H1 (cell line): ENCODE measurements at regions not wholly inside any gene's neighbourhood (a gene's known extent, or its start where the extent isn't known, plus 50 kb on each side); places are given as distances from the start of the nearest gene placed in this dataset.

Source experiments
- CTCF ChIA-PET: fragments of 300-600 bp; sonication (Branson Sonifier 250); formaldehyde crosslinking; loops from one replicate; lab custom pipeline; 2021; ENCODE audit not compliant: partially characterized antibody; lab: Charles Lee
- POLR2A ChIA-PET: fragments of 300-600 bp; sonication (Branson Sonifier 250); formaldehyde crosslinking; loops from one replicate; lab custom pipeline; 2021; ENCODE audit warnings: inconsistent platforms; ENCODE audit not compliant: partially characterized antibody; lab: Charles Lee
- DNase-seq, 2 experiments: peaks; one replicate each; pipeline versions ENCODE4 v3.0.0 to v3.0.0-alpha.2; 2010 to 2022; ENCODE audit warnings: low spot score in 2 of 2, low read depth in 1 of 2, mixed read lengths in 1 of 2
- FAIRE-seq: peaks from 2 replicates; lab custom pipeline; 2011; peaks lifted over from hg19 to GRCh38; lab: Jason Lieb, UNC
- H2AFZ ChIP-seq: 2 replicates; pipeline ENCODE4 v1.8.1; 2012; ENCODE audit warnings: low read length, inconsistent platforms
- H2AK5ac ChIP-seq: 2 replicates; pipeline ENCODE4 v1.6.1; 2013; ENCODE audit warnings: low read depth, low read length
- H2BK120ac ChIP-seq: replicated peaks from 2 replicates; pipeline ENCODE3; 2013; ENCODE audit warnings: low read depth, low read length, inconsistent platforms
- H2BK12ac ChIP-seq: 2 replicates; pipeline ENCODE4 v1.6.1; 2013; ENCODE audit warnings: low read depth, low read length
- H2BK15ac ChIP-seq: 2 replicates; pipeline ENCODE4 v1.6.1; 2013; ENCODE audit warnings: low read length
- H2BK20ac ChIP-seq: 2 replicates; pipeline ENCODE4 v1.6.1; 2013; ENCODE audit warnings: low read length
- H2BK5ac ChIP-seq: 2 replicates; pipeline ENCODE4 v1.6.1; 2013; ENCODE audit warnings: low read depth, low read length
- H3K14ac ChIP-seq: 2 replicates; pipeline ENCODE4 v1.6.1; 2013; ENCODE audit warnings: inconsistent platforms; ENCODE audit not compliant: insufficient read length
- H3K18ac ChIP-seq: 2 replicates; pipeline ENCODE4 v1.6.1; 2013; ENCODE audit warnings: low read length; ENCODE audit errors: extremely low read depth
- H3K23ac ChIP-seq: 2 replicates; pipeline ENCODE4 v1.6.1; 2013; ENCODE audit warnings: inconsistent platforms; ENCODE audit not compliant: insufficient read length
- H3K23me2 ChIP-seq: 2 replicates; pipeline ENCODE4 v1.6.1; 2013; ENCODE audit warnings: low read depth, low read length
- H3K27ac ChIP-seq: 2 replicates; pipeline ENCODE4 v1.6.1; 2011; ENCODE audit warnings: low read depth, low read length, inconsistent platforms
- H3K27me3 ChIP-seq, 4 experiments: replicated peaks in 1 of 4; 1 replicate in 1 of 4; 2 replicates in 3 of 4; pipeline versions ENCODE4 v1.6.1 to v1.8.1; 2011 to 2013; ENCODE audit warnings: low read length in 3 of 4, mild to moderate bottlenecking in 3 of 4, inconsistent platforms in 2 of 4, mixed read lengths in 2 of 4, moderate library complexity in 1 of 4; ENCODE audit not compliant: control insufficient read depth in 3 of 4, insufficient read depth in 3 of 4; ENCODE audit errors: extremely low read depth in 1 of 4
- H3K36me3 ChIP-seq, 4 experiments: 2 replicates each; pipeline versions ENCODE4 v1.6.1 to v1.8.1; 2011 to 2013; ENCODE audit warnings: mild to moderate bottlenecking in 4 of 4, low read length in 3 of 4, moderate library complexity in 2 of 4, control low read depth in 1 of 4, inconsistent platforms in 1 of 4; ENCODE audit not compliant: insufficient read depth in 4 of 4, control insufficient read depth in 2 of 4
- H3K4ac ChIP-seq: replicated peaks from 2 replicates; pipeline ENCODE3; 2013; ENCODE audit warnings: low read length, low read depth, mixed read lengths, inconsistent platforms; ENCODE audit not compliant: insufficient read length
- H3K4me1 ChIP-seq, 4 experiments: replicated peaks in 1 of 4; 1 replicate in 1 of 4; 2 replicates in 3 of 4; pipeline versions ENCODE4 v1.6.1 to v1.8.1; 2011 to 2013; ENCODE audit warnings: low read length in 3 of 4, inconsistent platforms in 2 of 4, mixed read lengths in 1 of 4; ENCODE audit not compliant: insufficient read depth in 4 of 4, control insufficient read depth in 3 of 4
- H3K4me2 ChIP-seq, 2 experiments: 2 replicates each; pipeline versions ENCODE4 v1.6.1 to v1.8.1; 2011 to 2013; ENCODE audit warnings: low read depth in 2 of 2, low read length in 2 of 2, control low read depth in 1 of 2, inconsistent platforms in 1 of 2, mild to moderate bottlenecking in 1 of 2; ENCODE audit not compliant: insufficient read depth in 1 of 2
- H3K4me3 ChIP-seq, 4 experiments: fragments of 200-600, 300-600 bp in 1 of 4; sonication (generic), shearing (Covaris generic), sonication (Bioruptor Twin) in 1 of 4; 2 replicates each; pipeline versions ENCODE4 v1.5.1 to v1.8.1; 2011 to 2016; ENCODE audit warnings: low read length in 4 of 4, low read depth in 3 of 4, control low read depth in 2 of 4, inconsistent platforms in 2 of 4, mild to moderate bottlenecking in 2 of 4, mixed read lengths in 1 of 4, moderate library complexity in 1 of 4; ENCODE audit not compliant: insufficient read depth in 2 of 4; ENCODE audit errors: extremely low read depth in 1 of 4
- H3K56ac ChIP-seq: replicated peaks from 2 replicates; pipeline ENCODE3; 2013; ENCODE audit warnings: low read depth, mild to moderate bottlenecking, mixed read lengths, low read length, inconsistent platforms; ENCODE audit not compliant: insufficient read length
- H3K79me1 ChIP-seq: 2 replicates; pipeline ENCODE4 v1.6.1; 2013; ENCODE audit warnings: low read depth, low read length, control low read depth
- H3K79me2 ChIP-seq, 2 experiments: 2 replicates each; pipeline versions ENCODE4 v1.6.1 to v1.8.1; 2012 to 2013; ENCODE audit warnings: low read length in 2 of 2, mild to moderate bottlenecking in 2 of 2, inconsistent platforms in 1 of 2; ENCODE audit not compliant: insufficient read depth in 2 of 2, control insufficient read depth in 1 of 2
- H3K9ac ChIP-seq, 4 experiments: replicated peaks in 1 of 4; 1 replicate in 1 of 4; 2 replicates in 3 of 4; pipeline versions ENCODE4 v1.6.1 to v1.8.1; 2011 to 2013; ENCODE audit warnings: low read depth in 3 of 4, low read length in 3 of 4, control low read depth in 2 of 4, mild to moderate bottlenecking in 2 of 4, moderate library complexity in 2 of 4, inconsistent platforms in 1 of 4; ENCODE audit errors: extremely low read depth in 1 of 4
- H3K9me3 ChIP-seq, 2 experiments: 2 replicates each; pipeline versions ENCODE4 v1.6.1 to v1.8.1; 2012 to 2013; ENCODE audit warnings: mild to moderate bottlenecking in 2 of 2, moderate library complexity in 2 of 2, control low read depth in 1 of 2, inconsistent platforms in 1 of 2, low read depth in 1 of 2, low read length in 1 of 2, mixed read lengths in 1 of 2; ENCODE audit not compliant: insufficient read depth in 2 of 2
- H4K20me1 ChIP-seq, 2 experiments: replicated peaks in 1 of 2; 2 replicates each; pipeline versions ENCODE3 to v1.8.1; 2011 to 2013; ENCODE audit warnings: inconsistent platforms in 2 of 2, low read length in 2 of 2, mild to moderate bottlenecking in 1 of 2; ENCODE audit not compliant: insufficient read depth in 2 of 2, control insufficient read depth in 1 of 2
- H4K5ac ChIP-seq: 2 replicates; pipeline ENCODE4 v1.6.1; 2013; ENCODE audit warnings: low read length, low read depth, mixed read lengths, inconsistent platforms; ENCODE audit not compliant: insufficient read length
- H4K8ac ChIP-seq: 2 replicates; pipeline ENCODE4 v1.8.0; 2013; ENCODE audit warnings: mild to moderate bottlenecking, moderate library complexity, low read length, inconsistent platforms; ENCODE audit not compliant: insufficient read depth; ENCODE audit errors: extremely low read depth
- H4K91ac ChIP-seq: replicated peaks from 2 replicates; pipeline ENCODE3; 2013; ENCODE audit warnings: low read length, mixed read lengths, inconsistent platforms; ENCODE audit not compliant: insufficient read length
- RAD21 ChIP-seq, 2 experiments: IDR thresholded peaks in 1 of 2; conservative IDR thresholded peaks in 1 of 2; 2 replicates each; pipeline ENCODE4 v1.6.1; 2011; ENCODE audit warnings: low read depth in 2 of 2, low read length in 2 of 2, improper control_type of control experiment in 1 of 2, inconsistent platforms in 1 of 2, mild to moderate bottlenecking in 1 of 2, moderate library complexity in 1 of 2
- WGBS, 2 experiments: shearing (Covaris generic) in 1 of 2; methylation state at CpG; one replicate each; pipeline versions ENCODE4 v1.1.6 to v1.1.7; 2013 to 2015; ENCODE audit warnings: low lambda C conversion rate in 2 of 2, mixed read lengths in 2 of 2, inconsistent platforms in 1 of 2, low coverage in 1 of 2, missing lambda C conversion rate in 1 of 2; ENCODE audit not compliant: insufficient replicate concordance in 2 of 2, insufficient coverage in 1 of 2, insufficient read length in 1 of 2; ENCODE audit errors: extremely low coverage in 1 of 2, missing lambda C conversion rate in 1 of 2; 5-methylcytosine and 5-hydroxymethylcytosine counted together

DNA sequence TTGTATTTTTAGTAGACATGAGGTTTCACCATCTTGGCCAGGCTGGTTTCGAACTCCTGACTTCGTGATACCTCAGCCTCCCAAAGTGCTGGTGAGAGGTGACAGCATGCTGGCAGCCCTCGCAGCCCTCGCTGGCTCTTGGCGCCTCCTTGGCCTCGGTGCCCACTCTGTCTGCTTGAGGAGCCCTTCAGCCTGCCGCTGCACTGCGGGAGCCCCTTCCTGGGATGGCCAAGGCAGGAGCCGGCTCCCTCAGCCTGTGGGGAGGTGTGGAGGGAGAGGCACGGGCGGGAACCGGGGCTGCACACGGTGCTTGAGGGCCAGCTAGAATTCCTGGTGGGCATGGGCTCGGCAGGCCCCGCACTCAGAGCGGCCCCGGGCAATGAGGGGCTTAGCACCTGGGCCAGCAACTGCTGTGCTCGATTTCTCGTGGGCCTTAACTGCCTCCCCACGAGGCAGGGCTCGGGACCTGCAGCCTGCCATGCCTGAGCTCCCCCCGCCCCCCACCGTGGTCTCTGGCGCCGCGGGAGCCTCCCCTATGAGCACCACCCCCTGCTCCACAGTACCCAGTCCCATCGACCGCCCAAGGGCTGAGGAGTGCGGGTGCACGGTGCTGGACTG, 96.5 kb upstream of the RHOBTB1 start:
- H2AFZ ChIP-seq: no peak overlapping the region
- H3K9me3 ChIP-seq: peaks cover 6 to 17% of the 10 kb centered on the region in 2 experiments; a peak in 3 of 4 replicates
- 96% methylated on average over 23 of the region's 30 CpGs; no CpG with 5 or more reads in 1 of the 2 experiments for WGBS, 2 experiments

More for the DNA sequence above, 96.5 kb upstream of the RHOBTB1 start:
- peaks cover 0 to 7% (median 4%) of the 10 kb centered on the region in 4 experiments; a peak in 4 of 7 replicates for H3K4me1 ChIP-seq
- no peaks in the 10 kb centered on the region for H3K27me3 ChIP-seq
- H3K79me2 ChIP-seq: no peaks in the 10 kb centered on the region
- no peak overlapping the region for H2BK5ac ChIP-seq
- no peak for TF ChIP-seq RAD21 (IDR thresholded peaks at IDR 0.05 in 1 of 2, conservative IDR thresholded peaks at IDR 0.05 in 1 of 2; ENCODE audit: low read depth in 2 of 2, low read length in 2 of 2)
- TF ChIP-seq, all 59 proteins: peak for 0
- no peak for DNase-seq
- Histone ChIP-seq H3K36me3 (peaks cover 0 to 6% (median 0%) of the 10 kb centered on the region in 4 experiments; a peak in 1 of 8 replicates), H3K4ac (no peak overlapping the region), H4K91ac (no peak overlapping the region), H2BK12ac (no peak overlapping the region), H3K4me2 (no peak overlapping the region), H3K9ac (no peak overlapping the region), H4K5ac (no peak overlapping the region), H3K4me3 (no peak overlapping the region), H3K56ac (no peak overlapping the region), H4K8ac (no peak overlapping the region), H3K23ac (no peak overlapping the region), H2BK120ac (no peak overlapping the region), H4K20me1 (no peaks in the 10 kb centered on the region), H2AK5ac (no peak overlapping the region), H2BK15ac (no peak overlapping the region), H3K18ac (no peak overlapping the region), H3K23me2 (no peaks in the 10 kb centered on the region), H2BK20ac (no peak overlapping the region), H3K14ac (no peak overlapping the region), H3K27ac (no peak overlapping the region), H3K79me1 (no peaks in the 10 kb centered on the region)
- CTCF ChIA-PET: interaction anchor here (1.0 to 2.9 kb wide), 3 partner anchors 8 to 220 kb away, joined by 3 to 11 read pairs (median 4); no protein-coding TSS in a partner anchor
- FAIRE-seq: no peak
- POLR2A ChIA-PET: no interaction called here
